VCaP (cell line): ENCODE measurements at regions not wholly inside any gene's neighbourhood (a gene's known extent, or its start where the extent isn't known, plus 50 kb on each side); places are given as distances from the start of the nearest gene placed in this dataset.

Experiments
- H3K27ac ChIP-seq: fragments of 450-650 bp; 2 replicates; pipeline ENCODE4 v1.5.1; 2017
- CTCF ChIP-seq: fragments of 450-650 bp; conservative IDR thresholded peaks from 2 replicates; pipeline ENCODE4 v1.5.1; 2017; ENCODE audit warnings: mild to moderate bottlenecking, moderate library complexity

GRCh38 chr4:175054980-175055379 lies 136.8 kb downstream of the ADAM29 start:
- no peak overlapping the region for H3K27ac ChIP-seq
- TF ChIP-seq CTCF = no peak

GRCh38 chr4:175062183-175062592 lies 144.0 kb downstream of the ADAM29 start:
- TF ChIP-seq CTCF = no peak
- H3K27ac ChIP-seq = no peak overlapping the region

GRCh38 chr4:175065228-175065627 lies 147.1 kb downstream of the ADAM29 start:
- H3K27ac ChIP-seq = no peak overlapping the region
- TF ChIP-seq CTCF = no peak

- no peak for TF ChIP-seq CTCF
- no peak overlapping the region for H3K27ac ChIP-seq
Observed at GRCh38 chr4:175066923-175067627, 148.9 kb downstream of the ADAM29 start.

- no peak for TF ChIP-seq CTCF
- no peak overlapping the region for H3K27ac ChIP-seq
Observed at GRCh38 chr4:175068266-175068665, 150.1 kb downstream of the ADAM29 start.

- H3K27ac ChIP-seq = no peak overlapping the region
- TF ChIP-seq CTCF = no peak
Observed at GRCh38 chr4:175070444-175070843, 152.3 kb downstream of the ADAM29 start.

GRCh38 chr4:175071123-175071522 lies 153.0 kb downstream of the ADAM29 start:
- H3K27ac ChIP-seq = no peak overlapping the region
- TF ChIP-seq CTCF = no peak
